GM23338 (cell line): ENCODE measurements at regions not wholly inside any gene's neighbourhood (a gene's known extent, or its start where the extent isn't known, plus 50 kb on each side); places are given as distances from the start of the nearest gene placed in this dataset.

Experiments
- CREB1 ChIP-seq: fragments of 250-450 bp; sonication (Bioruptor Pico); IDR thresholded peaks from 2 replicates; pipeline ENCODE4 v1.5.0; 2020; ENCODE audit warnings: low read depth, mild to moderate bottlenecking, moderate library complexity
- CTCF ChIP-seq, 2 experiments: fragments of 200-600 bp in 1 of 2; sonication (generic) in 1 of 2; conservative IDR thresholded peaks; 2 replicates each; pipeline versions ENCODE4 v1.5.1 to v1.6.1; 2016 to 2017; ENCODE audit warnings: antibody characterized with exemption in 2 of 2, low read depth in 2 of 2, mild to moderate bottlenecking in 2 of 2, moderate library complexity in 1 of 2
- EZH2 ChIP-seq: fragments of 200-600 bp; sonication (generic); IDR thresholded peaks from one replicate; pipeline ENCODE4 v1.8.0; 2017; ENCODE audit warnings: antibody characterized with exemption, mild to moderate bottlenecking, low read depth; ENCODE audit not compliant: unreplicated experiment
- EZH2phosphoT487 ChIP-seq: fragments of 200-600 bp; sonication (generic); IDR thresholded peaks from one replicate; pipeline ENCODE4 v1.8.1; 2018; ENCODE audit warnings: antibody characterized with exemption; ENCODE audit not compliant: unreplicated experiment
- NANOG ChIP-seq: IDR thresholded peaks from 2 replicates; pipeline ENCODE4 v1.6.1; 2016; ENCODE audit warnings: antibody characterized with exemption, borderline replicate concordance
- POLR2AphosphoS5 ChIP-seq: IDR thresholded peaks from 2 replicates; pipeline ENCODE4 v1.6.1; 2016; ENCODE audit warnings: antibody characterized with exemption, low read depth
- REST ChIP-seq: IDR thresholded peaks from one replicate; pipeline ENCODE4 v1.6.1; 2018; ENCODE audit warnings: antibody characterized with exemption; ENCODE audit not compliant: unreplicated experiment
- ZNF462 ChIP-seq: fragments of 250-450 bp; sonication (Bioruptor Pico); IDR thresholded peaks from 2 replicates; pipeline ENCODE4 v1.5.0; 2020; ENCODE audit warnings: mild to moderate bottlenecking, moderate library complexity

- no peak for TF ChIP-seq CTCF (conservative IDR thresholded peaks at IDR 0.05; ENCODE audit: low read depth in 2 of 2)
- no peak for TF ChIP-seq EZH2
- no peak for TF ChIP-seq POLR2AphosphoS5
- no peak for TF ChIP-seq REST
- no peak for TF ChIP-seq EZH2phosphoT487
- no peak for TF ChIP-seq CREB1
- TF ChIP-seq ZNF462 (CRISPR knock-in tag): no peak
- TF ChIP-seq NANOG: no peak
Measured at GRCh38 chr5:138659561-138659960, 84.4 kb upstream of the HSPA9 start.
